ENCODE measurements at regions not wholly inside any gene's neighbourhood (a gene's known extent, or its start where the extent isn't known, plus 50 kb on each side); places are given as distances from the start of the nearest gene placed in this dataset.

DNA sequence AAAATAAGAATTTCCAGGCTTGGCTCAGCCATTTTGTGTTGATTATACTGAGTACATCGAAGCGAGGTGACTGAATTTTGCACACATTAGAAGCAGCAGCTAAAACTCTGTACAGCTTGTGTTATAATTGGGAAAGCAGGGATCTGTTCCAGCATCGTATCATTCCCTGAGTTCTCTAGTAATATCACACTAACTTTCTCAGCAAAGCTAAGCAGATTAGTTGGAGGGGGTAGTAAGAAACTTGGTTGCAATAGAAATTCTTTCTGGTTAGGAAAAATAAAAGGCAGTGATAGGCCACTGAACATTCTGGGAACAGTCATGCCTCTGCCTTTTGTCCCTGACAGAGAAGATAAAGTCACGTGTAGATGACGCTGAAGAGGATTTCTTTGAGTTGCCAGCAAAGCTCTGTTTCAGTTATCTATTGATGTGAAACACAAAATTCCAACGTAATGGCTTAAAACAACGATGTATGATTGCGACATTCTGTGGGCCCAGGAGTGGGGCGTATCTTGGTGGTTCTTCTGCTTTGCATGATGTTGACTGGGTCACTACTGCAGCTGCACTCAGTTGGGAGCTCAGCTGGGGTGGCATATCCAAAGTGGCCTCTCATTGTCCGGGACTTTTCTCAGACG is 202.1 kb upstream of the MEX3C start:
- DNase-seq (ENCODE audit: low spot score) = no peak

DNA sequence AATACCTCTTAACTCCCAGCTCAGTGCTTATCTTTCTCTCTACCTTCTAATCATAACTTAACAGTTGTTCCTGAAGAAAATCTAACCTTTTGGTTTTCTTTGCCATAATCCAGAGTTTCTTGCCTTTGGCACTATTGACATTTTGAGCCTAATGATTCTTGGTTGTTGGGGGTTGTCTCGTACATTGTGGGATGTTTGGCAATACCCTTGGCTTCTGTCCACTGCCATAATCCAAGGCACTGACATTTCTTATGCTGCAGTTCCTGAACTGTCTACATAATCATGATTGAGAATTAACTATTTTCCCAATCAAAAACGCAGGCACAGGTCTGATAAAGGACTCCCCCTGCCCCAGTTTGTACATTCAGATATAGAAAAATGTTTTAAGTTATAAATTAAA is 203.2 kb upstream of the MEX3C start:
- DNase-seq (ENCODE audit: low spot score) = no peak

DNA sequence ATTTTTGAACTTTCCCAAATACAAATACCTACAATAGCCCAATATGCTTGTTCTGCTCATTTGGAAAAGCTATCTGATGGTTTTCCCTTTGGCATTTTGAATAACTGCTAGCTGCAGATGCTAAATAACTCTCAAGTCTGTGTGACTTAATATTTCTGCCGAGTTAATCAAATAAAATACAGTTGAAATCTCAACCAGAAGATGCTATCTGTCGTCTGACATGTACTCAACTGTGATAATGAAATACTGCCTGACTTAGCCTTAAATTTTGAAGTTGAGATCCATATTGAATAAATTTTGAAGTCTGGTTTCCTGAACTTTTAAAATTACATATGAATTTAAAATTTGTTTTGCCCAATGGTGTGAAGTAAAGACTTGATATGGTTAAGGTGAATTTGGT is 204.4 kb upstream of the MEX3C start:
- no peak for DNase-seq (ENCODE audit: low spot score)

DNA sequence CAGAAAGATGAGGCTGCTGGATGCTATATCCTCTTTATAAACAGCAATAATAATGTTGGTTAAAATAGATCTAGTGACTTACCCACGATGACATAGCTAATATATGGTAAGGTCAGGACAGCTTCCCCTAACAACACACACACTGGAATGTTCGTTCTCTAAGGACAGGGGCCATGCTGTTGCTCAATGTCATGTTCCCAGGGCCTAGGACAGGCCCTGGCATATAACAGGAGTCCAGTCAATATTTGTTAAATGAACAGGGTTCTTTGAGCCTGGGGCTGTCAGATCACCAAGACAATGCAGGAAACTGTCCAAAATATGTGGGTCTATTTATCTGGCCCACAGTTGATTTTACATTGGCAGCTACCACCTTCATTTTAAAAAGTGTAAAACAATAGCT is 207.1 kb upstream of the MEX3C start:
- DNase-seq (ENCODE audit: low spot score) = no peak

DNA sequence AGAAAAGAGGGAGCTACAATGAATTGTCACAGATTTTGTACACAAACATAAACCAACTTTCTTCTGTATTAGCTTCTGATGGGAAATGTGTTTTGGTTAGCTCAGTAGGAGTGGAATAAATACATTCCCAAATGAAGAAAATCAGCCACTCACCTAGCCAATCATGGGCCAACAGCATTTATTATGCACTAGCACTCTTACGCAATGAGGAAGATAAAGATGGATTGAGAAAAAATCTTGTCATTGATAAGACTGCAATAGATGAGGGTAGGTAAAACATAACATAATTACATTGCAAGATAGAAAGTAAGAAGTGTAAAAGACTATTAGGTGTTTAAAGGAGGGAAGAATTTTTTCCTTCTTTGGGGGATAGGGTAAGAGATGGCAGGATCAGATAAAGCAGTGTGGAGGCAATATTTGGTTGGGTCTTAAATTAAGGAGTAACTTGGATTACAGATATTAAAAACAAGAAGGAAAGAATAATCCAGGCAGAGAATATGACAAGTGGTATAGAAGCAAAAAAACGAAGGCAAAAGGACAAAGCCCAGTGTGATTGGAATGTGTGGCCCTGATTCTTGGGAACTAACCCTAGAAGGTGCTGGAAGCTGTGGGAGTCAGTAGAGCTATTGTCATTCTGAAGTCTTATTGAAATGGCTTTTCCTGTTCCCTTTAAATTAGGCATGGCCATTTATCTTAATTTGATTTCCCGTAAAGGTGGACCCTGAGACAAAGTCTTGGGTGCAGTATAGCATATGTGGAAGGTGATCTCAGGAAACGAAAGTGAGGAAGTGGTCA is 208.4 kb upstream of the MEX3C start:
- no peak for DNase-seq (ENCODE audit: low spot score)

DNA sequence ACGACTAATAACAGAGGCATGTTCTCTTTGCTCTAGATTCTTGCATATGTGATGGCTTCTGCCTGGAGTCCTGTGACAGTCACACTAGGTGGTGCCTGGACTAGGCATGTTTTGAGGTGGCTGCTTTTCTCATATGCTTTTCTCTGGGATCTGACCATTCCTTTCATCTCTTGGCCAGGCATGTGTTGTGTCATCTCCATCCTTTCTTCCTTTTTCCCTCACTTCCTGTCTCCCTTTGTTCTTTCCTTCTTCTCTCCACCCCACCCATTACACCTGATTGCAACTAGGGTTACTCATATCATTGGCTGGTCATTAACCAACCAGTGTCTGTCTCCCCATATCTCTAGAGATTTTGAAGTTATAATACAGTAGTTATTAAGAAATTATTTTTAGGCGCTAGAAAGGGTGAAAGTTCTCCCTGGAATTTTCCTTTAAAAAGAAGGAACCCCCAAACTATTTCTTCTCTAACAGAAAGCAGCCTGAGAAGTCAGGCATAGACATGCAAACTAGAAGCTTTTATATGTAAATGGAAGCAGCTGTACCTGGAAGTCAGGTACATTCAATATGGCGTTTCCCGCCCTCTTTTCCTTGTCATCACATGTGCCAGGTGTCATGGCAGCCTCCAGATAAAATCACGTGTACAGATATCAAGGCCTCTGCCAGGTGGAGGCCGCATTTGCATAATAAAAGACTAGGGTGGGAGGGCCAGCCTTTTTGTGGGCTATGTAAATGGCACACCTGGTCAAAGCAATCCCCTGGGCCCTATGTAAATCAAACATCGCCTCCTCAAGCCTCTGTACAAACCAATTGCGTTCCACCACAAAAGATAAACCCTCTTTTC is 220.4 kb upstream of the MEX3C start:
- no peak for DNase-seq (ENCODE audit: low spot score)

DNA sequence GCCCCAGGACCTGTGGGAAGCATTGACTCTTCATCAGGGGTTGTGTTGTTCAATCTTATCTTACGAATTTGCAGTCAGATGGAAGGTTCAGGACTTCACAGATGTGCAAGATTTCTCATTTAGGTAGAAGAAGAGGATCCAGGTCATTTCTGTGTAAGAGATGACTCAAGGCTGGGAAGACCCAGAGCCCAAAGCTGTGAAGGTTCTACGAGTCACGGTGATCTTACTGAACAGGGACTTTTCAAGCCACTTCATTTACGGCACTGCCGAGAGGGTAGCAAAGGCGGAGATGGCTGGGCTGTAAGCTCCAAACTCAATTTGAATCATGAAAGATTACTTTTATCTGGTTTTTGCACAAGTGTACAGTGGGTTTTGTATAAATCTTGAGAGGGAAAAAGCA is 228.0 kb upstream of the MEX3C start:
- no peak for DNase-seq (ENCODE audit: low spot score)

DNA sequence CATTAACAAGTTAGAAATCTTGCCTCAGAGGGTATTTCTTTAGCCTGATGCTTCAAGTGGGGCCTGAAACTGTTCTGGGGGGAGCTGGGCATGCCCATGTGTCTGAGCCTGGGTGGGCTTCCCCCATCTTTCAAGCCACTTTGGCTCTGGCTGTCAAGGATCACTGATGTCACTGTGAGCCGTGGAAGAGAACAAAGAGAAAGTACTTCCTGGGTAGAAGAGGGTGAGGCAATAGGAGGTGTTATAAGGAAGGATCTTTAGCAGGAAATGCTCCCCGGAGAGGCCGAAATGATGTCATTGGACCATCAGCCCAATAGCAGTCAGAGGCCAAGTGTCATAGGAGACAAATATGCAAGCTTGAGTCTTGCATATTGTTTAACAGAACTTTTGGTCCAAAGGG is 228.4 kb upstream of the MEX3C start:
- DNase-seq (ENCODE audit: low spot score) = no peak

DNA sequence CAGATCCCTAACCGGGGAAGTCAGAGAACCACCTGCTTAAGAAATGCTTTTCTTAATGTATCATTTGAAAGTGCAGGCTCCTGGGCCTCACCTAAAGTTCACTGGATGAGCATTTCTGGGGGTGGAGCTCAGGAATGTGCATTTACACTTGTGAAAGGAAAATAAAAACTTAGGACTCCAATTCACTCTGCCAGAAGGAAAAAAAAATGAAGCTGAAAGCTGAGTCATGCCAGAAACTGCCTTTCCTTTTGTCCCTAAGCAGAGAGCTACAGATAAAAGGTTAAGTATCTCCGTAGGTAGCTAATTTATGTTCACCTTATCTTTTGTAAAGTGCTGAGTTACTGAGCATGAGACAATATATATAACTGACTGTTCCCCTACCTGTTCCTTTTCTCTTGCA is 229.5 kb upstream of the MEX3C start:
- DNase-seq (ENCODE audit: low spot score) = no peak

DNA sequence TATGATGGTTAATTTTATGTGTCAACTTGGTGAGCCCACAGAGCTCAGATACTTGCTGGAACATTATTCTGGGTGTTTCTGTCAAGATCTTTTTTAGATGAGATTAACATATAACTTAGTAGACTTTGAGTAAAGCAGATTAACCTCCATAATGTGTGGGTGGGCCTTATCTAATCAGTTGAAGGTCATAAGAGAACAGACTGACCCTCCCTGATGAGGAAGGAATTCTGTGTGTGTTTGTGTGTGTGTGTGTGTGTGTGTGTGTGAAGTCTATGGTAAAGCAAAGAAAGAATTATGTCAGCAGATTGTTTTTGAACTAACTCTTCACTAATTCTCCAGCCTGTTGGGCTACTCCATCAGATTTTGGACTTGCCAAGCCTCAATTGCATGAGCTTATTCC is 232.2 kb upstream of the MEX3C start:
- no peak for DNase-seq (ENCODE audit: low spot score)

DNA sequence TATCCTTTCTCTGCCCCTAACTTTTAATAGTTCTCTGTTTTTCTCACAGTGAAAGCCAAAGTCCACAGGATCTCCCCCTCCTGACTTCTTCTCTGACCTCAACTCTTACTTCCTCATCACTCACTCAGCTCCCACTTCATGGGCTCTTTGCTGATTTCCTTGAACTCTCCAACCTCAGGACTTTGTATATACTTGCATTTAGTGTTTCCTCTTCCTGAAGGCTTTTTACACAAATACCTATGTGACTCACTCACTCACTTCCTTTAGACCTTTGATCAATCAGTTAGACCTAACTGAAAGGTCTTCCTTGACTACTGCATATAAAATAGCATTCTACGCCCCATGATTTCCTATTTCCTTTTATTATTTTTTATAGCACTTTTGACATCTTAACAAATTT is 233.1 kb upstream of the MEX3C start:
- DNase-seq (ENCODE audit: low spot score) = no peak

DNA sequence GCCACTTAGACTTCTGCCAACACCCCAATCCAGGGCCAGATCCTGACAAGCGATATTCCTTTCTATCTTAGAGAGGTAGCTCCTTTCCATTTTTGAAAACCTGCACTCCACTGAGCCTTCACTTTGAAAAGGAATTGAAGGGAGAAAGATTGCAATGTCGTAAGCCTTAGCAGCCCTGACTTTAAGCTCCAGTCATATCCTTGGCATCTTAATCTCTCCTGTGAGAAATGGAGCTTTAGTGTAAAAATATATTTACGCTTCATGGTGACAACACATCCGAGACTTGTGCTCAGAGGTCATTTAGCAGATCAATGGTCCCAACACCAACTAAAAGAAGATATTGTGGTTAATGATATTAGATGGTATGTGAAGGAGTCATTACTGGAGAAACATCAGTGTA is 235.8 kb upstream of the MEX3C start:
- no peak for DNase-seq (ENCODE audit: low spot score)

DNA sequence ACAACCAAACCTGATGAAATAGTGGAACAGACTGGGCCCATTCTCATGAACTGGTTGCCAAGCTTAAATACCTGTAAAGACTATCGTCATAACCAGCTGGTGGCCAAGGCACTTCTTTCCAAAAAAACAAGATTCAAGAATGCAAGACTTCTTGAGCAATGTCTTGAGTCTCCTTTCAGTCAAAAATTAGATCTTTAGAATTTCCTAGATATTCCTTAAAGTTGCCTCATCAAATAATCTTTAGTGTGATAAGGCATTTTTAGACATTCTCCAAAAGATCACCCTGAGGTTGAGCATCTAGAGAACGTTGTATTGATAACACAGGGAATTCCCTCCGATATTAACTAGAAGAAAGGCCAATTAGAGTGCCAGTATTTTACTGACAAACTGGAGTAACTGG is 236.4 kb upstream of the MEX3C start:
- no peak for DNase-seq (ENCODE audit: low spot score)

DNA sequence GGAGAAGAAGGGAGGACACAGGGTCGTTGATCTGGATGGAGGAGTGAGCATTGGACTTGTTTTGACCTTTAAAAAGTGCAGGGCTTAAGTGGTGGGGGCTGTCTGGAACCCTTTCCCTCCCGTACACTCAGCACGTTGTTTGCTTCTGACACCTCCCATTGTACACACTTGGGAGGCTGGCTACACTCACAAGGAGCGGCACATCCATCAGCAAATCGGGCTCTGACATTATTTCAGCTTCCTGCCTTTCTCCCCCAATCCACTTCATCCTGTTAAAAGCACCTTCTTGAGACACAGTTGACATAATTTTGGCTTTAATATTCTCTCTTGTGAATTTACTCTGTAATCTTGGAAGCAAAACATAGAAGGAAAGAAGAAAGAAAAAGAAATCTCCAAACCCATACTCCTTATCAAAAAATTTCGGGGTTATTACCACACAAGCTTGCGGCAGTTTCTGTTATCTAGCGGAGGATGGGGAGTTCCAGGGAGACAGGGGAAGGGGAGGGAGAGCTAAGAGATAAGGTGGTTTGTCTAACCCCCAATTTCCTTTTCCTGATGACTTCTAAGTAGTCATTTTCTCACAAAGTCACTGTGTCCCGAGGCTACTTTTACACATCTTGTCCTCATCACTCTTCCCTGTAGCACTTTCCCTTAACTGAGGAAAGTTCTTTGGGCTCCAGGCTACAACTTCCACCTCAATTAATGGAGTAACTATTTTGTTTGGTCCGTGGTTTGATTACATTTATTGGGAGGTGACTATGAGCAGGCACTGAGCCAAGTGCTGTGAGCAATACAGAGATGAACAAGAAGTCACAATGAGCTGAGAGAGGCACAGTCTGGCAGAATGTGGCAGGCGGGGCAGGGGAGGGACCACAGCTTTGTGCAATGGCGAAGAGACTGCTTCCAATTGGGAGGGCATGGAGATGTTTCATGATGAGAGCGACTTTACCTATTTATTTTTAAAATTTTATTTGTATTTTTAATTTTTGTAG is 240.1 kb upstream of the MEX3C start:
- DNase-seq (ENCODE audit: low spot score) = no peak

DNA sequence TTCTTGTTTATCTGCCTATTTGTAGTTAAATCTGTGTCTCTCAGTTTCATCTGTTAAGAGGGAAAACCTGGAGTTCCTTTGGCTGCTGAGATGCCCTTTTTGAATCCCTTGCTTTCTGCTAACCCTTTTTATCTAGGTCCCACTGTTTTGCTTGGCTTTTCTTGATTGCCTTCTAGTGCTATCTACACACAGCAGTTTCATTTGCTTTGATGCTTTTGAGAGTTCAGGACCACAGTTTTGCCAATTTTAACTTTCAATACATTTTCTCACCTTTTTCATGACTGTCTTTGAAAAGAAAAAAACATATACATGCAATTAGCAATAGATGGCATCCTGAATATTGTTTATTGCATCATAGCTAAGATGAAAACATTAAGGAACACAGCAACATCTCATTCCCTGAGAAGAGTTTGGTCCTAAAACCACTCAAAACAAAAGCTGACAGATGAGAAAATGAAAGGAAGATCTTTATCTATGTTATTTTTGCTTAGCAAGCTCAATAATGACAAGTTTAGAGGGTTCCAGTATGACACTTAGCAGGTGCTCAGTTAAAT is 241.4 kb upstream of the MEX3C start:
- DNase-seq (ENCODE audit: low spot score) = no peak

DNA sequence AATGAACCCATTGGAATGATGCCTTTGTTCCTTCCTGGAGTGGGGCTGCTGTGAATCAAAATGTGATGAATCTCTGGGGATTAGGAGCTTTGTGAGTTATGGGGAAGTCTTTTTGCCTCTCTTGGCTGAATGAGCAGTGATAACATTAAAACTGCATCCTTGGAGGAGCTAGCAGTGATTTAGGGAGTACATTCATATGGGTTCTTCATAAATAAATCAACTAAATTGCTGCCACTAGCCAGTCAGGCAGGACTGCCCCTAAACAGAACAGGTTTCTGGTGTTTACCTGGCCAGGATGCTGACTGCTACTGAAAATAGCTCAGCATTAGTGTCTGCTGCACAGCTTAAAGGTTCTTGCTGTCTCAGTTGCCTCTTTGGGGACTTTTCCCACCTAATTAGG is 244.5 kb upstream of the MEX3C start:
- DNase-seq (ENCODE audit: low spot score) = no peak

DNA sequence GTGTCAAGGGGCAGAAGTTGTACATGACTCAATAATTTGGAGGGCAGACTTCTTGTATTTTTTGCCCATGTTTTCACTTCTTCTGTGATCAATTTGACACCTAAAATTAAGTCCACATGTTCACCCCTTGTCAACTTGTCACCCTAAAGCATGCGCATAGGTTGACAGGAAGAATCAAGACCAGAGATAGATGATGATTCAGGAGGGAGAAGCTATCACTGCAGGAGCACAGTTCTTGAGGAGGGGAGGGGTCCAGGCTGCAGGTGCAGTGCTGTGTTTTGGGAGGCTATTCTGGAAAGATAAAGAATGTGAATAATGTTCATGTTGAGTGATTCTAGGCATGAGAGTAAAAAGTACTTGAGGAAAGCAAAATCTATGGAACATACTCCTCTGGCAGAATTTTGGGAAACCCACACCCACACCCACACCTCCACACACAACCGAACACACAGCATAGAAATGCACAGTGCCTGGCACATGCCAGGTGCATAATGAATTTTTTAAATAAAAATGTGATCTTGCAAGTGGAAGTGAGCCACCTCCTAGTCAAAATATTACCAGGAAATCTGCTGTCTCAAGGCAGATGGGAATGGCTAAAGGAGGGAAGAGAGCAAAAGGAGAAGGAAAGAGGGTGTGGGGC is 249.2 kb upstream of the MEX3C start:
- no peak for DNase-seq (ENCODE audit: low spot score)

DNA sequence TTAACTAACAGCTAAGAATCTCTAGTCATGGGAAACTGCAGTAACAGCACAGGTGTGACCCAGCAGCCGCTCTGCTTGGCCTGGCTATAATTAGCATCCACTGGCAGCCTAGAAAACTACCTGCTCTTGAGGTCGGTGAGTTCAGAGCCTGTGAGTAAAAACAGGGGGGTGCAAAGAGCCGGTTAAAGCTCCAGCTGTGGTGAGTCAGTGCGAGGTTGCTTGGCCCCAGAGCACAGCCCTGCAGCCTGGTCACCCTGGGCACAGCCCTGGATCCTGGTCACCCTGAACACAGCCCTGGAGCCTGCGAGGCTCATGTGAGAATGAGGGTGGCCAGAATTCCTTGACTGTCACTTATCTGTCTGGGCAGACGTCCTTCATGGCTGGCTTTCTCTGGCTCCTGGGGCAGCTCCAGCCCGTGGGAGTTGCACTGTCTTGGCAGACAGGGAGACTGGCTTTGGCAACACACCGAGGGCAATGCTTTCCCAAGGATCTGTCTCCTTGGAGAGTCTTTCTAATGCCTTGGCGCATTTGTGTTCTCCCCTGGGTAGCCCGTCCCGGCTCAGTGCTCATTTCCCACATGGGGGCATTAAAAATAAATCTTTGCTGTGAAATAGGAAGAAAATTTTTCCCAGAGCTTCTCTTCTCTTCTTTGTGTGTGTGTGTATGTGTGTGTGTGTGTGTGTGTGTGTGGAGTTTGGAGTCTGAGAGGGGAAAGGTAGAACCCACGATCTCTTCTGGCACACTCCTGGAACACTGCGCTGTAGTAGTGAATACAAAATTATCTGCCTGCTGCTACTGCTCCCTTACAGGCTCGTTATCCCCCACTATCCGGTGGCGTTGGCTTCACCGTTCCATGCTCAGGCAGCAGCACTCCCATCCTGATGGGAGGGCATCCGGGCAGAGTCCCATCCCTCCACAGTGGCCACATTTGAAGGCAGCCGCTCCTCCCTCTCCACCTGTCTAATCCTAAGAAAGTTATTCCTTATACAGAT is 250.2 kb upstream of the MEX3C start:
- no peak for DNase-seq (ENCODE audit: low spot score)

DNA sequence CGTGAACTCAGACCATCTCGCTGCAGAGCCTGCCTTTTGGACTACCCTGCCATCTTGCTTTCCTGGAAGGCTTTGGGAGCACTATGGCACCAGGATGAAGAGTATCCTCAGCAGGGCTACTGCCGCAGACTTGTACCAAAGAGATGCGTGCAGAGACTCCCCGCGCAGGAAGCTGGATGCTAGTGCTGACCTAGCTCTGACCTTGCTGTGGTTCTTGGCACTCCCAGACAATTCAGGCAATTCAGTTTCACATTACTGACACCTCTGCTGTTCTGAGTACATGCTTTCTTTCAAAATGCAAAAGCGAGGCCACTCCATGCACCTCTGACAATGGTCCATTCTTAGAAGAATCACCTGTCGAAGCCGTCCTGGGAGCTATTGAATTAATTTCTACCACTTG is 251.5 kb upstream of the MEX3C start:
- DNase-seq (ENCODE audit: low spot score) = no peak

DNA sequence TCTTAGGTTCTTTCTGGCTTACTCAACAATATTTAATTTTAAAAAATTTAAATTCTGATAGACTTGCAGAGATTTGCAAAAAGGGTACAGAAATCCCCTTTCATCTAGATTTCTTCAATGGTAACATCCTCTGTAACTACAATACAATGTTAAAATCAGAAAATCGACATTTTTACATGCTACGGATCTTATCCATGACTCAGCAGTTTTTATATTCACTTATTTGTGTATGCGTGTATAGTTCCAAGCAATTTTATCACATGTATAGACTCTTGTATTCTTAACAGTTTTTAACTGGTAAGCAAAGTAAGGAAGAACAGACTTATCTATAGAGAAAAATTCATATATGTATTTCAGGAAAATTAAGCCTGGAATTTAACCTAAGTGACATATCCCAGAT is 256.1 kb upstream of the MEX3C start:
- no peak for DNase-seq (ENCODE audit: low spot score)

Measured in AG08396 (cell line).